Occipital lobe (tissue), 1 donor: ENCODE measurements at regions not wholly inside any gene's neighbourhood (a gene's known extent, or its start where the extent isn't known, plus 50 kb on each side); places are given as distances from the start of the nearest gene placed in this dataset.
"Not testable (repeated sequence)": the region's sequence is repeated elsewhere in the genome, so short reads cannot be mapped to it uniquely, and the experiment has no call there.

ENCODE experiments used
- DNase-seq: peaks from one replicate; lab custom pipeline; 2025; lab: John Stamatoyannopoulos, UW

GRCh38 chr4:189155083-189155482 is 785.6 kb upstream of the FRG1 start:
- DNase-seq = not testable (repeated sequence)

- no peak for DNase-seq
Measured at GRCh38 chr4:189162073-189162789, 778.4 kb upstream of the FRG1 start.

- DNase-seq = no peak
Measured at GRCh38 chr4:189162888-189163287, 777.8 kb upstream of the FRG1 start.

GRCh38 chr4:189176002-189176401 is 764.7 kb upstream of the FRG1 start:
- no peak for DNase-seq

GRCh38 chr4:189177130-189177529 is 763.5 kb upstream of the FRG1 start:
- DNase-seq = no peak

GRCh38 chr4:189178125-189178746 is 762.4 kb upstream of the FRG1 start:
- DNase-seq = no peak

- no peak for DNase-seq
Measured at GRCh38 chr4:189185810-189186432, 754.8 kb upstream of the FRG1 start.

- DNase-seq = no peak
Measured at GRCh38 chr4:189187531-189188052, 753.1 kb upstream of the FRG1 start.

GRCh38 chr4:189198624-189199023 is 742.0 kb upstream of the FRG1 start:
- DNase-seq = no peak

- no peak for DNase-seq
Measured at GRCh38 chr4:189200353-189200752, 740.3 kb upstream of the FRG1 start.

- no peak for DNase-seq
Measured at GRCh38 chr4:189202182-189202868, 738.3 kb upstream of the FRG1 start.

- DNase-seq = no peak
Measured at GRCh38 chr4:189202869-189203271, 737.8 kb upstream of the FRG1 start.

- DNase-seq = no peak
Measured at GRCh38 chr4:189204616-189205015, 736.1 kb upstream of the FRG1 start.

- no peak for DNase-seq
Measured at GRCh38 chr4:189206953-189207352, 733.7 kb upstream of the FRG1 start.

- no peak for DNase-seq
Measured at GRCh38 chr4:189207872-189208271, 732.8 kb upstream of the FRG1 start.

GRCh38 chr4:189215574-189215973 is 725.1 kb upstream of the FRG1 start:
- no peak for DNase-seq

- DNase-seq = no peak
Measured at GRCh38 chr4:189221691-189222090, 719.0 kb upstream of the FRG1 start.

GRCh38 chr4:189228726-189229125 is 711.9 kb upstream of the FRG1 start:
- DNase-seq = no peak

- no peak for DNase-seq
Measured at GRCh38 chr4:189232274-189232673, 708.4 kb upstream of the FRG1 start.

- DNase-seq = not testable (repeated sequence)
Measured at GRCh38 chr4:189233754-189234153, 706.9 kb upstream of the FRG1 start.

- not testable (repeated sequence) for DNase-seq
Measured at GRCh38 chr4:189234948-189235347, 705.7 kb upstream of the FRG1 start.

- no peak for DNase-seq
Measured at GRCh38 chr4:189235599-189235998, 705.1 kb upstream of the FRG1 start.
